Nephron progenitor cell (in vitro differentiated cells): ENCODE measurements at regions not wholly inside any gene's neighbourhood (a gene's known extent, or its start where the extent isn't known, plus 50 kb on each side); places are given as distances from the start of the nearest gene placed in this dataset.

Experiments
- DNase-seq: peaks from one replicate; pipeline ENCODE4 v3.0.0; 2021
- H3K27ac Mint-ChIP-seq: 2 replicates; pipeline ENCODE4 v1.8.0; 2021; ENCODE audit warnings: mild to moderate bottlenecking, moderate library complexity, mixed read lengths
- H3K27me3 Mint-ChIP-seq: 2 replicates; pipeline ENCODE4 v1.8.0; 2021; ENCODE audit warnings: mild to moderate bottlenecking, low read depth, mixed read lengths; ENCODE audit not compliant: poor library complexity
- H3K36me3 Mint-ChIP-seq: 2 replicates; pipeline ENCODE4 v1.8.0; 2021; ENCODE audit warnings: low read depth, mixed read lengths
- H3K4me1 Mint-ChIP-seq: 2 replicates; pipeline ENCODE4 v1.8.0; 2021; ENCODE audit warnings: mixed read lengths
- H3K4me3 Mint-ChIP-seq: 2 replicates; pipeline ENCODE4 v1.8.0; 2021; ENCODE audit warnings: mild to moderate bottlenecking, moderate library complexity, mixed read lengths
- H3K9me3 Mint-ChIP-seq: 2 replicates; pipeline ENCODE4 v1.8.0; 2021; ENCODE audit warnings: mild to moderate bottlenecking, moderate library complexity, mixed read lengths
- TF ChIP-seq, protein P1 (sequence below): fragments of 200-600 bp; sonication (generic); IDR thresholded peaks from 2 replicates; pipeline ENCODE4 v1.5.0; 2021; ENCODE audit warnings: antibody characterized with exemption

DNA sequence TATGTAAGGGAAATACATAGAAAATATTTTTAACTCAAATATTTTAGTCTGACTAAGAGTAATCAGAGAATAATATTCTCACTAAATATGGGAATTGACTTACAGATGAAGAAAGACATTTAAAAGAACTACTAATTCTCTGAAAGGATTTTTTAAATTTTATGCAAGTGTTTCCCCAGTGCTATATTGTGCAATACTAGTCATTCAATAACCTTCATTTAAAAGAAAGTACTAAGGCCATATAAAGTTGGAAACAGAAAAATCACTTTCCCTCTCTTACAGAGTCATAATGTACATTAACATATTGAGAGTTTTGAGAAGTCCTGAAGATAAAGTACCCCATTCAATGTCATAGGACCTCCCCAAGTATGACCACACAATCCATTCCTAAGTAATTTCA lies 584.6 kb upstream of the ACVR2A start:
- Mint-ChIP-seq H3K27me3 (no peaks in the 10 kb centered on the region), H3K4me1 (peaks cover 5% of the 10 kb centered on the region), H3K36me3 (no peaks in the 10 kb centered on the region), H3K9me3 (peaks cover 16% of the 10 kb centered on the region), H3K27ac (no peak overlapping the region), H3K4me3 (no peak overlapping the region)
- TF ChIP-seq, protein P1, sequence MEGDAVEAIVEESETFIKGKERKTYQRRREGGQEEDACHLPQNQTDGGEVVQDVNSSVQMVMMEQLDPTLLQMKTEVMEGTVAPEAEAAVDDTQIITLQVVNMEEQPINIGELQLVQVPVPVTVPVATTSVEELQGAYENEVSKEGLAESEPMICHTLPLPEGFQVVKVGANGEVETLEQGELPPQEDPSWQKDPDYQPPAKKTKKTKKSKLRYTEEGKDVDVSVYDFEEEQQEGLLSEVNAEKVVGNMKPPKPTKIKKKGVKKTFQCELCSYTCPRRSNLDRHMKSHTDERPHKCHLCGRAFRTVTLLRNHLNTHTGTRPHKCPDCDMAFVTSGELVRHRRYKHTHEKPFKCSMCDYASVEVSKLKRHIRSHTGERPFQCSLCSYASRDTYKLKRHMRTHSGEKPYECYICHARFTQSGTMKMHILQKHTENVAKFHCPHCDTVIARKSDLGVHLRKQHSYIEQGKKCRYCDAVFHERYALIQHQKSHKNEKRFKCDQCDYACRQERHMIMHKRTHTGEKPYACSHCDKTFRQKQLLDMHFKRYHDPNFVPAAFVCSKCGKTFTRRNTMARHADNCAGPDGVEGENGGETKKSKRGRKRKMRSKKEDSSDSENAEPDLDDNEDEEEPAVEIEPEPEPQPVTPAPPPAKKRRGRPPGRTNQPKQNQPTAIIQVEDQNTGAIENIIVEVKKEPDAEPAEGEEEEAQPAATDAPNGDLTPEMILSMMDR: no peak
- DNase-seq: no peak

DNA sequence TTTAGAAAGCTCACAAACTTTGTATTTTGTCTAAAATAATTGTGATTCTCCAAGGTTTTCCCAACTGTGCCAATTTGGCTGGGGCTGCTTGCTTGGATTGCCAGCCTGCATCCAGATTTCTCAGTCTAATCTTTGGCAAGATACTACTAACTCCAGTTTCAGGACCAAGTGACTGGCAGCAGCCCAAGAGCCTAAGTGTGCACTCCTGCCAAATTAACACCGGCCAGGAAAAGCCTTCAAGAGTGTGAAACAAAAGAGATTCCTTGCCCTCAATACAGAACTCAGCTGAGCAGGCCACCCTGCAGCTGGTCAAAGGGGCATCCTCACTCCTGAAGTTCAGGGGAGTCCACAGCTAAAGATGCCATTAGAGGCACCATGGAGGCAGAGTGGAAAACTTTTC lies 589.0 kb upstream of the ACVR2A start:
- Mint-ChIP-seq H3K9me3 (peaks cover 13% of the 10 kb centered on the region), H3K4me3 (no peak overlapping the region), H3K27me3 (no peaks in the 10 kb centered on the region), H3K36me3 (peaks cover 6% of the 10 kb centered on the region), H3K27ac (no peak overlapping the region), H3K4me1 (peaks cover 6% of the 10 kb centered on the region)
- DNase-seq: no peak
- TF ChIP-seq, protein P1: no peak

DNA sequence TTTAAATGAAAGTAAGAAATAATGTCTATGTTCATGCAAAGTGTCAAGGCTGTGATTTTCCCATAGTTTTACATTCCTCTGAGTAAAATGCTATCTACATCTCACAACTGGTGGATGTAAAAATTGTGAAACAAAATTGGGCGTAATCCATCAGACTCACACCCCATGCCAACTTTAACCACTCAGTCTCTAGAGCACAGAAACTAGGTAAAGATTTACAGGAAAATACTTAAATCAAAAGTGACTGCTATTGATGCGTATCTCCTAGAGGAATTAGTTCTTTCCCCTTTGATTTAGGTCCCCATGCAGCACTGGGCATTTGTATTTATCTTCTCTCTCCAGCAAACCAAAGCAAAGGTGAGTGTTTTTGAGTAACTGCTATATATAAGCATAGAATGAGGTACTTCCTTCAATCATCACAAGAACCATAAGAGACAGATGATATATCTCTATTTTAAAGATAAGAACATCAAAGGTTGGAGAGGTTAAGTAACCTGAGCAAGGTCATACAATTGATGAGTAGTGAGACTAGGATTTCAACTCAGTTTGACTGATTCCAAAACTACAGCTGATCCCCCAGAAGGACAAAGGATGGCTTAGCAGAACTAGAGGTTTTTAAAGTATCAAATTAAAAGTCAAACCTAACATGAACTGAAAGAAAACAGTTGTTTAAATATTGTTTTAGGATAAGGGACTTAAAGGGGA lies 594.0 kb upstream of the ACVR2A start:
- no peak for DNase-seq
- H3K27me3 Mint-ChIP-seq: no peaks in the 10 kb centered on the region
- peaks cover 9% of the 10 kb centered on the region for H3K4me1 Mint-ChIP-seq
- TF ChIP-seq, protein P1: no peak
- H3K36me3 Mint-ChIP-seq: peaks cover 6% of the 10 kb centered on the region
- H3K9me3 Mint-ChIP-seq: peaks cover 13% of the 10 kb centered on the region
- H3K4me3 Mint-ChIP-seq: no peak overlapping the region
- H3K27ac Mint-ChIP-seq: no peak overlapping the region

DNA sequence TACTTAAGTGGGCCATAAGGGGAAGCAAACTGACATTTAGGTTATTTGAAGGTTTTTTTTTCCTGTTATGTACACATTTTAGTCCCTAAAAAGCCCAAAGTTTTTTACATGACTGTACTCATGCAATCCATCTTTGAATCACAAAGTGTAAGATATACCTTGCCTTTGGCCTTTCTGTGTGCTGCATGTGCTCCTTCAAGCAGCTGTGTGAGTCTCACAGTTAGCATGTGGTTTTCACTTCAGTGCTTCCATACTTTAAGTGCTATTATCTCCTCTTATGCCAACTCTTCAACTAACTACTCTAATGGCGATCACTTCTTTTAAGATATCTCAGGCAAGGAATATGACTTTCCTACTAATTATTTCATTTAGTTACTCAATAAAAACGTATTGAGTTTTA lies 597.1 kb upstream of the ACVR2A start:
- TF ChIP-seq, protein P1: no peak
- Mint-ChIP-seq H3K27me3 (no peaks in the 10 kb centered on the region), H3K4me1 (peaks cover 9% of the 10 kb centered on the region), H3K4me3 (no peak overlapping the region), H3K27ac (no peak overlapping the region), H3K9me3 (peaks cover 4% of the 10 kb centered on the region), H3K36me3 (peaks cover 2% of the 10 kb centered on the region)
- DNase-seq: no peak

DNA sequence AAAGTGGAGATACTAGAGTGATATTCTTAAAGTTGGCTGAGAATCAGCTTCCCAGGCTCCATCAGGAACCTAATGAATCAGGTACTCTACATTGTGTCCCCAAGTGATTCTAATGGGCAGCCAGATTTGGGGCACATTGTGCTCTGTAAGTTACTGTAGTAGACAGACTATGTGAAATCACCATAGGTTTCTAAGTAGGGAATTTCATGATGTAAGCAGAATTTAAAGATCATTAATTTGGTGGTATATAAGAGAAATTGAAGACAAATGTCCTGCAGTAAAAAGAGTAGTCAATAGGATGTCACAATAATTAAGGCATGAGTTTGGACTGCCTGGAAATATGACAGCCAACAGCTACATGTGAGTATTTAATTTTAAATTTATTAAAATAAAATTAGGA lies 602.4 kb upstream of the ACVR2A start:
- TF ChIP-seq, protein P1: no peak
- DNase-seq: no peak
- Mint-ChIP-seq H3K27ac (no peak overlapping the region), H3K27me3 (no peaks in the 10 kb centered on the region), H3K36me3 (no peaks in the 10 kb centered on the region), H3K4me1 (no peaks in the 10 kb centered on the region), H3K4me3 (no peak overlapping the region), H3K9me3 (peaks cover 9% of the 10 kb centered on the region)

DNA sequence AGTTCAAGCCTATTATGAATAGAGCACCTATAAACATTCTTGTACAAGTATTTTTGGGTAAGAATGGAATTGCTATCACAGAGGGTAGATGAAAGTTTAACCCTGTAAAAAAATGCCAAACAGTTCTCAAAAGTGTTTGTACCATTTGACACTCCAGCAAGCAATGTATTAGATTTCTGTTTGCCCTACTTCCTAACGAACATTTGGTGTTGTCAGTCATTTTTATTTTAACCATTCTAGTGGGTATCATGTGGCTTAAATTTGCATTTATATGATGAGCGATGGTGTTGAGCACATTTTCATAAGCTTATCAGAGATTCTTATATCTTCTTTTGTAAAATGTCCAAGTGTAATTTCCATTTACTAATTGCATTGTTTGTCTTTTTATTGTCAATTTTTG lies 608.2 kb upstream of the ACVR2A start:
- TF ChIP-seq, protein P1: no peak
- no peaks in the 10 kb centered on the region for H3K27me3 Mint-ChIP-seq
- DNase-seq: no peak
- H3K36me3 Mint-ChIP-seq: no peaks in the 10 kb centered on the region
- peaks cover 9% of the 10 kb centered on the region for H3K9me3 Mint-ChIP-seq
- peaks cover 17% of the 10 kb centered on the region for H3K4me1 Mint-ChIP-seq
- no peak overlapping the region for H3K4me3 Mint-ChIP-seq
- no peak overlapping the region for H3K27ac Mint-ChIP-seq
